ENCODE measurements at regions not wholly inside any gene's neighbourhood (a gene's known extent, or its start where the extent isn't known, plus 50 kb on each side); places are given as distances from the start of the nearest gene placed in this dataset.

GRCh38 chr2:204156456-204156855, 219.9 kb downstream of the ICOS start:
- Histone ChIP-seq H4K20me1 (ENCODE audit: control insufficient read depth, extremely low read depth, insufficient read depth, low read length) (no peaks in the 10 kb centered on the region), H3K4me1 (ENCODE audit: control insufficient read depth, extremely low read depth, insufficient read depth, low read length) (no peaks in the 10 kb centered on the region), H3K36me3 (ENCODE audit: control insufficient read depth, insufficient read depth, low read length) (no peaks in the 10 kb centered on the region), H3K27ac (ENCODE audit: insufficient read depth, low read length) (no peak overlapping the region), H3K4me3 (replicated peaks in 1 of 4; ENCODE audit: control extremely low read depth in 1 of 4, insufficient read depth in 1 of 4, low read depth in 3 of 4, low read length in 4 of 4) (no peak overlapping the region), H3K79me2 (ENCODE audit: control insufficient read depth, insufficient read depth, low read length) (no peaks in the 10 kb centered on the region), H3K9me3 (ENCODE audit: control insufficient read depth, insufficient read depth, low read depth, low read length) (no peaks in the 10 kb centered on the region), H3K4me2 (ENCODE audit: extremely low read depth, insufficient read depth, low read length) (no peak overlapping the region), H3K27me3 (ENCODE audit: control insufficient read depth, insufficient read depth, low read length) (no peaks in the 10 kb centered on the region), H3K9ac (ENCODE audit: insufficient read depth, low read length) (no peak overlapping the region), H2AFZ (ENCODE audit: low read length) (no peak overlapping the region)
- TF ChIP-seq EZH2 (IDR thresholded peaks at IDR 0.05; ENCODE audit: low read length, missing control alignments) (no peak), CTCF (conservative IDR thresholded peaks at IDR 0.05 in 1 of 2, IDR thresholded peaks at IDR 0.05 in 1 of 2; ENCODE audit: low read depth in 1 of 2, low read length in 2 of 2) (no peak)
- no peak for DNase-seq (ENCODE audit: low read depth in 2 of 2)

GRCh38 chr2:204157684-204158083, 221.1 kb downstream of the ICOS start:
- no peak for TF ChIP-seq CTCF (conservative IDR thresholded peaks at IDR 0.05 in 1 of 2, IDR thresholded peaks at IDR 0.05 in 1 of 2; ENCODE audit: low read depth in 1 of 2, low read length in 2 of 2)
- TF ChIP-seq EZH2 (IDR thresholded peaks at IDR 0.05; ENCODE audit: low read length, missing control alignments), result no peak
- no peak overlapping the region for H3K4me2 ChIP-seq (ENCODE audit: extremely low read depth, insufficient read depth, low read length)
- H4K20me1 ChIP-seq (ENCODE audit: control insufficient read depth, extremely low read depth, insufficient read depth, low read length), result no peaks in the 10 kb centered on the region
- no peak overlapping the region for H3K27ac ChIP-seq (ENCODE audit: insufficient read depth, low read length)
- no peak overlapping the region for H3K9ac ChIP-seq (ENCODE audit: insufficient read depth, low read length)
- no peaks in the 10 kb centered on the region for H3K36me3 ChIP-seq (ENCODE audit: control insufficient read depth, insufficient read depth, low read length)
- H2AFZ ChIP-seq (ENCODE audit: low read length), result no peak overlapping the region
- no peaks in the 10 kb centered on the region for H3K9me3 ChIP-seq (ENCODE audit: control insufficient read depth, insufficient read depth, low read depth, low read length)
- DNase-seq (ENCODE audit: low read depth in 2 of 2), result no peak
- no peaks in the 10 kb centered on the region for H3K79me2 ChIP-seq (ENCODE audit: control insufficient read depth, insufficient read depth, low read length)
- no peak overlapping the region for H3K4me3 ChIP-seq (replicated peaks in 1 of 4; ENCODE audit: control extremely low read depth in 1 of 4, insufficient read depth in 1 of 4, low read depth in 3 of 4, low read length in 4 of 4)
- H3K27me3 ChIP-seq (ENCODE audit: control insufficient read depth, insufficient read depth, low read length), result no peaks in the 10 kb centered on the region
- H3K4me1 ChIP-seq (ENCODE audit: control insufficient read depth, extremely low read depth, insufficient read depth, low read length), result no peaks in the 10 kb centered on the region

GRCh38 chr2:204159526-204159925, 223.0 kb downstream of the ICOS start:
- no peak for TF ChIP-seq EZH2 (IDR thresholded peaks at IDR 0.05; ENCODE audit: low read length, missing control alignments)
- TF ChIP-seq CTCF (conservative IDR thresholded peaks at IDR 0.05 in 1 of 2, IDR thresholded peaks at IDR 0.05 in 1 of 2; ENCODE audit: low read depth in 1 of 2, low read length in 2 of 2), result no peak
- H3K4me2 ChIP-seq (ENCODE audit: extremely low read depth, insufficient read depth, low read length), result no peak overlapping the region
- H3K79me2 ChIP-seq (ENCODE audit: control insufficient read depth, insufficient read depth, low read length), result no peaks in the 10 kb centered on the region
- no peaks in the 10 kb centered on the region for H3K36me3 ChIP-seq (ENCODE audit: control insufficient read depth, insufficient read depth, low read length)
- H3K9ac ChIP-seq (ENCODE audit: insufficient read depth, low read length), result no peak overlapping the region
- no peaks in the 10 kb centered on the region for H4K20me1 ChIP-seq (ENCODE audit: control insufficient read depth, extremely low read depth, insufficient read depth, low read length)
- H3K27ac ChIP-seq (ENCODE audit: insufficient read depth, low read length), result no peak overlapping the region
- no peak overlapping the region for H3K4me3 ChIP-seq (replicated peaks in 1 of 4; ENCODE audit: control extremely low read depth in 1 of 4, insufficient read depth in 1 of 4, low read depth in 3 of 4, low read length in 4 of 4)
- no peaks in the 10 kb centered on the region for H3K9me3 ChIP-seq (ENCODE audit: control insufficient read depth, insufficient read depth, low read depth, low read length)
- H3K4me1 ChIP-seq (ENCODE audit: control insufficient read depth, extremely low read depth, insufficient read depth, low read length), result no peaks in the 10 kb centered on the region
- H3K27me3 ChIP-seq (ENCODE audit: control insufficient read depth, insufficient read depth, low read length), result no peaks in the 10 kb centered on the region
- H2AFZ ChIP-seq (ENCODE audit: low read length), result no peak overlapping the region
- DNase-seq (ENCODE audit: low read depth in 2 of 2), result no peak
